H1 (cell line): ENCODE measurements at regions not wholly inside any gene's neighbourhood (a gene's known extent, or its start where the extent isn't known, plus 50 kb on each side); places are given as distances from the start of the nearest gene placed in this dataset.

ENCODE experiments used
- CTCF ChIA-PET: fragments of 300-600 bp; sonication (Branson Sonifier 250); formaldehyde crosslinking; loops from one replicate; lab custom pipeline; 2021; ENCODE audit not compliant: partially characterized antibody; lab: Charles Lee
- POLR2A ChIA-PET: fragments of 300-600 bp; sonication (Branson Sonifier 250); formaldehyde crosslinking; loops from one replicate; lab custom pipeline; 2021; ENCODE audit warnings: inconsistent platforms; ENCODE audit not compliant: partially characterized antibody; lab: Charles Lee
- DNase-seq, 2 experiments: peaks; one replicate each; pipeline versions ENCODE4 v3.0.0 to v3.0.0-alpha.2; 2010 to 2022; ENCODE audit warnings: low spot score in 2 of 2, low read depth in 1 of 2, mixed read lengths in 1 of 2
- FAIRE-seq: peaks from 2 replicates; lab custom pipeline; 2011; peaks lifted over from hg19 to GRCh38; lab: Jason Lieb, UNC
- H2AFZ ChIP-seq: 2 replicates; pipeline ENCODE4 v1.8.1; 2012; ENCODE audit warnings: low read length, inconsistent platforms
- H2AK5ac ChIP-seq: 2 replicates; pipeline ENCODE4 v1.6.1; 2013; ENCODE audit warnings: low read depth, low read length
- H2BK120ac ChIP-seq: replicated peaks from 2 replicates; pipeline ENCODE3; 2013; ENCODE audit warnings: low read depth, low read length, inconsistent platforms
- H2BK12ac ChIP-seq: 2 replicates; pipeline ENCODE4 v1.6.1; 2013; ENCODE audit warnings: low read depth, low read length
- H2BK15ac ChIP-seq: 2 replicates; pipeline ENCODE4 v1.6.1; 2013; ENCODE audit warnings: low read length
- H2BK20ac ChIP-seq: 2 replicates; pipeline ENCODE4 v1.6.1; 2013; ENCODE audit warnings: low read length
- H2BK5ac ChIP-seq: 2 replicates; pipeline ENCODE4 v1.6.1; 2013; ENCODE audit warnings: low read depth, low read length
- H3K14ac ChIP-seq: 2 replicates; pipeline ENCODE4 v1.6.1; 2013; ENCODE audit warnings: inconsistent platforms; ENCODE audit not compliant: insufficient read length
- H3K18ac ChIP-seq: 2 replicates; pipeline ENCODE4 v1.6.1; 2013; ENCODE audit warnings: low read length; ENCODE audit errors: extremely low read depth
- H3K23ac ChIP-seq: 2 replicates; pipeline ENCODE4 v1.6.1; 2013; ENCODE audit warnings: inconsistent platforms; ENCODE audit not compliant: insufficient read length
- H3K23me2 ChIP-seq: 2 replicates; pipeline ENCODE4 v1.6.1; 2013; ENCODE audit warnings: low read depth, low read length
- H3K27ac ChIP-seq: 2 replicates; pipeline ENCODE4 v1.6.1; 2011; ENCODE audit warnings: low read depth, low read length, inconsistent platforms
- H3K27me3 ChIP-seq, 4 experiments: replicated peaks in 1 of 4; 1 replicate in 1 of 4; 2 replicates in 3 of 4; pipeline versions ENCODE4 v1.6.1 to v1.8.1; 2011 to 2013; ENCODE audit warnings: low read length in 3 of 4, mild to moderate bottlenecking in 3 of 4, inconsistent platforms in 2 of 4, mixed read lengths in 2 of 4, moderate library complexity in 1 of 4; ENCODE audit not compliant: control insufficient read depth in 3 of 4, insufficient read depth in 3 of 4; ENCODE audit errors: extremely low read depth in 1 of 4
- H3K36me3 ChIP-seq, 4 experiments: 2 replicates each; pipeline versions ENCODE4 v1.6.1 to v1.8.1; 2011 to 2013; ENCODE audit warnings: mild to moderate bottlenecking in 4 of 4, low read length in 3 of 4, moderate library complexity in 2 of 4, control low read depth in 1 of 4, inconsistent platforms in 1 of 4; ENCODE audit not compliant: insufficient read depth in 4 of 4, control insufficient read depth in 2 of 4
- H3K4ac ChIP-seq: replicated peaks from 2 replicates; pipeline ENCODE3; 2013; ENCODE audit warnings: low read length, low read depth, mixed read lengths, inconsistent platforms; ENCODE audit not compliant: insufficient read length
- H3K4me1 ChIP-seq, 4 experiments: replicated peaks in 1 of 4; 1 replicate in 1 of 4; 2 replicates in 3 of 4; pipeline versions ENCODE4 v1.6.1 to v1.8.1; 2011 to 2013; ENCODE audit warnings: low read length in 3 of 4, inconsistent platforms in 2 of 4, mixed read lengths in 1 of 4; ENCODE audit not compliant: insufficient read depth in 4 of 4, control insufficient read depth in 3 of 4
- H3K4me2 ChIP-seq, 2 experiments: 2 replicates each; pipeline versions ENCODE4 v1.6.1 to v1.8.1; 2011 to 2013; ENCODE audit warnings: low read depth in 2 of 2, low read length in 2 of 2, control low read depth in 1 of 2, inconsistent platforms in 1 of 2, mild to moderate bottlenecking in 1 of 2; ENCODE audit not compliant: insufficient read depth in 1 of 2
- H3K4me3 ChIP-seq, 4 experiments: fragments of 200-600, 300-600 bp in 1 of 4; sonication (generic), shearing (Covaris generic), sonication (Bioruptor Twin) in 1 of 4; 2 replicates each; pipeline versions ENCODE4 v1.5.1 to v1.8.1; 2011 to 2016; ENCODE audit warnings: low read length in 4 of 4, low read depth in 3 of 4, control low read depth in 2 of 4, inconsistent platforms in 2 of 4, mild to moderate bottlenecking in 2 of 4, mixed read lengths in 1 of 4, moderate library complexity in 1 of 4; ENCODE audit not compliant: insufficient read depth in 2 of 4; ENCODE audit errors: extremely low read depth in 1 of 4
- H3K56ac ChIP-seq: replicated peaks from 2 replicates; pipeline ENCODE3; 2013; ENCODE audit warnings: low read depth, mild to moderate bottlenecking, mixed read lengths, low read length, inconsistent platforms; ENCODE audit not compliant: insufficient read length
- H3K79me1 ChIP-seq: 2 replicates; pipeline ENCODE4 v1.6.1; 2013; ENCODE audit warnings: low read depth, low read length, control low read depth
- H3K79me2 ChIP-seq, 2 experiments: 2 replicates each; pipeline versions ENCODE4 v1.6.1 to v1.8.1; 2012 to 2013; ENCODE audit warnings: low read length in 2 of 2, mild to moderate bottlenecking in 2 of 2, inconsistent platforms in 1 of 2; ENCODE audit not compliant: insufficient read depth in 2 of 2, control insufficient read depth in 1 of 2
- H3K9ac ChIP-seq, 4 experiments: replicated peaks in 1 of 4; 1 replicate in 1 of 4; 2 replicates in 3 of 4; pipeline versions ENCODE4 v1.6.1 to v1.8.1; 2011 to 2013; ENCODE audit warnings: low read depth in 3 of 4, low read length in 3 of 4, control low read depth in 2 of 4, mild to moderate bottlenecking in 2 of 4, moderate library complexity in 2 of 4, inconsistent platforms in 1 of 4; ENCODE audit errors: extremely low read depth in 1 of 4
- H3K9me3 ChIP-seq, 2 experiments: 2 replicates each; pipeline versions ENCODE4 v1.6.1 to v1.8.1; 2012 to 2013; ENCODE audit warnings: mild to moderate bottlenecking in 2 of 2, moderate library complexity in 2 of 2, control low read depth in 1 of 2, inconsistent platforms in 1 of 2, low read depth in 1 of 2, low read length in 1 of 2, mixed read lengths in 1 of 2; ENCODE audit not compliant: insufficient read depth in 2 of 2
- H4K20me1 ChIP-seq, 2 experiments: replicated peaks in 1 of 2; 2 replicates each; pipeline versions ENCODE3 to v1.8.1; 2011 to 2013; ENCODE audit warnings: inconsistent platforms in 2 of 2, low read length in 2 of 2, mild to moderate bottlenecking in 1 of 2; ENCODE audit not compliant: insufficient read depth in 2 of 2, control insufficient read depth in 1 of 2
- H4K5ac ChIP-seq: 2 replicates; pipeline ENCODE4 v1.6.1; 2013; ENCODE audit warnings: low read length, low read depth, mixed read lengths, inconsistent platforms; ENCODE audit not compliant: insufficient read length
- H4K8ac ChIP-seq: 2 replicates; pipeline ENCODE4 v1.8.0; 2013; ENCODE audit warnings: mild to moderate bottlenecking, moderate library complexity, low read length, inconsistent platforms; ENCODE audit not compliant: insufficient read depth; ENCODE audit errors: extremely low read depth
- H4K91ac ChIP-seq: replicated peaks from 2 replicates; pipeline ENCODE3; 2013; ENCODE audit warnings: low read length, mixed read lengths, inconsistent platforms; ENCODE audit not compliant: insufficient read length
- ATF3 ChIP-seq: IDR thresholded peaks from 2 replicates; pipeline ENCODE4 v1.6.1; 2011; ENCODE audit warnings: low read depth, mild to moderate bottlenecking, low read length; ENCODE audit not compliant: insufficient read depth
- CREB1 ChIP-seq: IDR thresholded peaks from 2 replicates; pipeline ENCODE4 v1.6.1; 2012; ENCODE audit warnings: inconsistent platforms
- E2F6 ChIP-seq: IDR thresholded peaks from 2 replicates; pipeline ENCODE4 v1.6.1; 2012; ENCODE audit warnings: inconsistent platforms
- JUN ChIP-seq: IDR thresholded peaks from 2 replicates; pipeline ENCODE4 v1.6.1; 2011; ENCODE audit warnings: low read depth, mild to moderate bottlenecking, improper control_type of control experiment, low read length
- MAFK ChIP-seq: IDR thresholded peaks from 2 replicates; pipeline ENCODE4 v1.6.1; 2012; ENCODE audit warnings: low read depth, mild to moderate bottlenecking, improper control_type of control experiment, low read length
- POLR2AphosphoS5 ChIP-seq: IDR thresholded peaks from 2 replicates; pipeline ENCODE4 v1.6.1; 2011; ENCODE audit warnings: low read depth, low read length
- RBBP5 ChIP-seq: IDR thresholded peaks from 2 replicates; pipeline ENCODE4 v1.7.1; 2012; ENCODE audit warnings: low read depth, mild to moderate bottlenecking, inconsistent platforms, low read length, moderate library complexity, borderline replicate concordance
- SIRT6 ChIP-seq: IDR thresholded peaks from one replicate; pipeline ENCODE4 v1.7.1; 2012; ENCODE audit warnings: low read length, inconsistent platforms
- USF2 ChIP-seq: IDR thresholded peaks from 2 replicates; pipeline ENCODE4 v1.6.1; 2011; ENCODE audit warnings: low read length, improper control_type of control experiment
- WGBS, 2 experiments: shearing (Covaris generic) in 1 of 2; methylation state at CpG; one replicate each; pipeline versions ENCODE4 v1.1.6 to v1.1.7; 2013 to 2015; ENCODE audit warnings: low lambda C conversion rate in 2 of 2, mixed read lengths in 2 of 2, inconsistent platforms in 1 of 2, low coverage in 1 of 2, missing lambda C conversion rate in 1 of 2; ENCODE audit not compliant: insufficient replicate concordance in 2 of 2, insufficient coverage in 1 of 2, insufficient read length in 1 of 2; ENCODE audit errors: extremely low coverage in 1 of 2, missing lambda C conversion rate in 1 of 2; 5-methylcytosine and 5-hydroxymethylcytosine counted together
- TF ChIP-seq, protein P1 (sequence below): IDR thresholded peaks from 2 replicates; pipeline ENCODE4 v1.6.1; 2012; ENCODE audit warnings: low read length, inconsistent platforms

DNA sequence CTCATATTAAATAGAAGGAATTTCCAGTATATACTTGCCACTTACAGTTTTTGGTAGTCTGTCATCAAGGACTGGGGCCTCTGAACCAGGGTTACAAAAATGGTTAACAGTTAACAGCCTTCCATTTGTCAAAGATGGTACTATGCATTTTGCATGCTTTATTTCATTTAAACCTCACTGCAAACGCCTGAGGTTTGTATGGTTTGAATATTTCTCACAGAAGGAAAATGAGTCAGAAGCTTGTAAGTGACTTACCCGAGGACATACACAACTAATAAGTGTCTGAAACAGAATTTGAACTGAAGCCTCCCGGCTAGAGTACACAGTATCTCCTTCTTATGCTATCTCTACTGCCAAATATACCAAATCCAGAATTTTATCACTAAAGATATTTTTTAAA is 1593.5 kb upstream of the ACVR2A start:
- CTCF ChIA-PET: no interaction called here
- H3K14ac ChIP-seq: no peak overlapping the region

More for the DNA sequence above, 1593.5 kb upstream of the ACVR2A start:
- no peak for FAIRE-seq
- Histone ChIP-seq H3K4me2 (no peak overlapping the region), H2BK15ac (no peak overlapping the region), H3K4me1 (peaks cover 0 to 4% (median 0%) of the 10 kb centered on the region in 4 experiments; a peak in 1 of 7 replicates), H4K8ac (no peak overlapping the region), H3K27ac (no peak overlapping the region), H2BK20ac (no peak overlapping the region), H2BK5ac (no peak overlapping the region), H4K5ac (no peak overlapping the region), H2AK5ac (no peak overlapping the region), H3K23me2 (no peaks in the 10 kb centered on the region), H2BK120ac (no peak overlapping the region), H2AFZ (no peak overlapping the region), H3K56ac (no peak overlapping the region), H3K4me3 (no peak overlapping the region), H3K36me3 (no peaks in the 10 kb centered on the region), H3K18ac (no peak overlapping the region), H3K9ac (no peak overlapping the region), H3K79me1 (no peaks in the 10 kb centered on the region), H4K91ac (no peak overlapping the region), H3K9me3 (no peaks in the 10 kb centered on the region), H3K4ac (no peak overlapping the region), H4K20me1 (no peaks in the 10 kb centered on the region), H3K23ac (no peak overlapping the region), H3K79me2 (no peaks in the 10 kb centered on the region), H3K27me3 (no peaks in the 10 kb centered on the region), H2BK12ac (no peak overlapping the region)
- 56% methylated on average over 3 of the region's 3 CpGs; no CpG with 5 or more reads in 1 of the 2 experiments for WGBS, 2 experiments
- TF ChIP-seq, protein P1, sequence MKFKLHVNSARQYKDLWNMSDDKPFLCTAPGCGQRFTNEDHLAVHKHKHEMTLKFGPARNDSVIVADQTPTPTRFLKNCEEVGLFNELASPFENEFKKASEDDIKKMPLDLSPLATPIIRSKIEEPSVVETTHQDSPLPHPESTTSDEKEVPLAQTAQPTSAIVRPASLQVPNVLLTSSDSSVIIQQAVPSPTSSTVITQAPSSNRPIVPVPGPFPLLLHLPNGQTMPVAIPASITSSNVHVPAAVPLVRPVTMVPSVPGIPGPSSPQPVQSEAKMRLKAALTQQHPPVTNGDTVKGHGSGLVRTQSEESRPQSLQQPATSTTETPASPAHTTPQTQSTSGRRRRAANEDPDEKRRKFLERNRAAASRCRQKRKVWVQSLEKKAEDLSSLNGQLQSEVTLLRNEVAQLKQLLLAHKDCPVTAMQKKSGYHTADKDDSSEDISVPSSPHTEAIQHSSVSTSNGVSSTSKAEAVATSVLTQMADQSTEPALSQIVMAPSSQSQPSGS: no peak
- no peak for TF ChIP-seq CREB1
- TF ChIP-seq ATF3: no peak
- TF ChIP-seq USF2: no peak
- TF ChIP-seq POLR2AphosphoS5: no peak
- no peak for TF ChIP-seq SIRT6
- TF ChIP-seq RBBP5: no peak
- no peak for TF ChIP-seq JUN
- TF ChIP-seq E2F6: no peak
- TF ChIP-seq MAFK: no peak
- DNase-seq: no peak
- POLR2A ChIA-PET: no interaction called here
